Right lobe of liver (tissue), 6 donors: ENCODE measurements at regions not wholly inside any gene's neighbourhood (a gene's known extent, or its start where the extent isn't known, plus 50 kb on each side); places are given as distances from the start of the nearest gene placed in this dataset.

Source experiments
- ATAC-seq, 4 donors: fragments of 200-7000 bp; cut with Tn5 transposase; one replicate each; pipeline ENCODE4 v1.9.1; 2020; ENCODE audit warnings: mild to moderate bottlenecking in 4 of 4, moderate library complexity in 4 of 4
- DNase-seq, 3 donors: peaks; one replicate each; pipeline ENCODE4 v3.0.0-alpha.2; 2020
- H3K27ac ChIP-seq, 3 donors: fragments of 200-600 bp; one replicate each; pipeline ENCODE4 v1.8.0; 2022
- H3K27me3 ChIP-seq, 2 donors: fragments of 200-600 bp; one replicate each; pipeline ENCODE4 v1.8.0; 2022
- H3K36me3 ChIP-seq, 4 donors: fragments of 200-600 bp; sonication (generic) in 1 of 4; one replicate each; pipeline versions ENCODE4 v1.5.1 to v1.8.0; 2017 to 2022; ENCODE audit warnings: control low read depth in 1 of 4
- H3K4me1 ChIP-seq, 4 donors: fragments of 200-600 bp; sonication (generic) in 1 of 4; one replicate each; pipeline versions ENCODE4 v1.5.1 to v1.8.0; 2017 to 2022; ENCODE audit warnings: control low read depth in 1 of 4
- H3K4me3 ChIP-seq, 3 donors: fragments of 200-600 bp; one replicate each; pipeline ENCODE4 v1.8.0; 2022
- H3K9me3 ChIP-seq, 4 donors: fragments of 200-600 bp; sonication (generic) in 1 of 4; one replicate each; pipeline versions ENCODE4 v1.5.1 to v1.8.0; 2017 to 2022; ENCODE audit warnings: control low read depth in 1 of 4
- CTCF ChIP-seq, 4 donors: fragments of 200-600 bp in 3 of 4; fragments of 450-650 bp in 1 of 4; IDR thresholded peaks; one replicate each; pipeline versions ENCODE4 v1.5.1 to v1.8.0; 2016 to 2022; ENCODE audit warnings: antibody characterized with exemption in 4 of 4, mild to moderate bottlenecking in 2 of 4
- POLR2A ChIP-seq: fragments of 450-650 bp; IDR thresholded peaks from one replicate; pipeline ENCODE4 v1.6.1; 2017; ENCODE audit warnings: antibody characterized with exemption, mild to moderate bottlenecking
- WGBS: methylation state at CpG from one replicate; pipeline ENCODE4 v1.1.6; 2018; ENCODE audit warnings: low coverage, low lambda C conversion rate; ENCODE audit not compliant: insufficient coverage; ENCODE audit errors: missing lambda C conversion rate; 5-methylcytosine and 5-hydroxymethylcytosine counted together
- intact Hi-C, 2 donors: fragments of 100-400 bp; cut with DNase I; formaldehyde crosslinking; loops; one replicate each; pipeline versions ENCODE4 v1.11.2 to v1.14.1; 2022
- donor health status: DM: no; HTN: yes; CAD: no.
- donor health status: DM: no; HTN: no; CAD: no.
- donor health status: DM: no; HTN: no; CAD: no.
- donor health status: DM: no; HTN: yes; CAD: no.
- donor health status: DM: no; HTN: yes; CAD: no.

DNA sequence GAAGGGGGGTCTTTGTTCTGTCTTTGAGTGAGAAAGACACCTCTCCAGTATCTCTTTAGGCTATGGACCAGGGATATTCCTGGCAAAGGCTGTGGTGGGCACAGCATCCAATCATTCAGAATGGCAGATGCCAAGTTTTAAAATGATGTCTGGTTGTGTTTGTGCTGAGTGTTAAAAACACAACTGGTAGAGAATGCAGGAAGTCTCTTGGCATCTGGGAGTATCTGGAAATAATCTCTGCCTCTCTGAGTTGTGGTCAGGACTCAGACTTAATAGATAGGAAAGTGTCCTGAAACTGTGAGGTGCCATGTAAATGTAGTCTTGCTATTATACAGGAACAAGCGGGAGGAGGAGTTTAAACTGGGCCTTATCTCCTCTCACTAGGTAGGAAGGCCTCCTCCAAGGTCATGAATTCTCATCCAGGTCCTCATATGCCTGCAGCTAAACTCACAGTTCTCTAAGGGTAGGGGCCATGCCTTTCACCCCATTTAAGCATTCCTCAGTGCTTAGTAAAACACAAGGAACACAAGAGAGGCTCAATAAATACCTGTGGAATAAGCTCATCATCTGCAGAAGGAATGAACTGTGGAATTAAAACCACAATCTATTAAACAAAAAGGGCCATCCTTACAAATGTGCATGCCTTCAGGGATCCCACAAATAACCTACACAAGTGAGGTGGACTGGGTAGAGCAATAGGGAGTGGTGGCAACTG is 317.6 kb downstream of the CBLN1 start:
- H3K27me3 ChIP-seq, result no peaks in the 10 kb centered on the region
- no peaks in the 10 kb centered on the region for H3K4me1 ChIP-seq
- no peak overlapping the region for H3K27ac ChIP-seq
- TF ChIP-seq POLR2A (no peak), CTCF (IDR thresholded peaks at IDR 0.05) (no peak)
- 29% methylated on average over 1 of the region's 1 CpG for WGBS
- H3K36me3 ChIP-seq, result no peaks in the 10 kb centered on the region
- H3K9me3 ChIP-seq, result no peaks in the 10 kb centered on the region
- DNase-seq (no peak), ATAC-seq (no peak)
- no peak overlapping the region for H3K4me3 ChIP-seq
- intact Hi-C loops, result no loop called here

DNA sequence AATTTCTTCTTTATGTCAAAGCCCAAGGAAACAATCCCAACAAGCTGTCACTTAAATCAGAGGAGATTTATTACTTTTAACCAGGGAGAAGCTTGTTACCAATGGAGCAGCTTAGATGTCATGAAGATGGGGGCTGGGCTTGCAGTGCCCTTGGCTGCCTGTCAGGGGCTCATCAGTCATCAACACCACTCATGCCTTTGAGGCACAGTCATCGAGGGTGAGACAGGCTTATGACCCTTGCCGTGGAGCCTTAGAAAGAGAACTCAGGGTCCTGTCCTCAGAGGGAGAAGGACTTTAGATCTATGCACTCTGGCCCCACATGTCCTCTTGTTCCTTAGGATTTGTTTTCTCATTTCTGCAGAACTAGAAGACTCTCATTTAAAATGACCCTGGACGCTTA is 318.3 kb downstream of the CBLN1 start:
- Histone ChIP-seq H3K27me3 (no peaks in the 10 kb centered on the region), H3K4me1 (no peaks in the 10 kb centered on the region), H3K27ac (no peak overlapping the region), H3K4me3 (no peak overlapping the region), H3K9me3 (no peaks in the 10 kb centered on the region), H3K36me3 (no peaks in the 10 kb centered on the region)
- no peak for TF ChIP-seq POLR2A
- TF ChIP-seq CTCF (IDR thresholded peaks at IDR 0.05), result no peak
- no peak for ATAC-seq
- WGBS, result 33% methylated on average over 3 of the region's 3 CpGs
- intact Hi-C loops, result no loop called here
- no peak for DNase-seq

DNA sequence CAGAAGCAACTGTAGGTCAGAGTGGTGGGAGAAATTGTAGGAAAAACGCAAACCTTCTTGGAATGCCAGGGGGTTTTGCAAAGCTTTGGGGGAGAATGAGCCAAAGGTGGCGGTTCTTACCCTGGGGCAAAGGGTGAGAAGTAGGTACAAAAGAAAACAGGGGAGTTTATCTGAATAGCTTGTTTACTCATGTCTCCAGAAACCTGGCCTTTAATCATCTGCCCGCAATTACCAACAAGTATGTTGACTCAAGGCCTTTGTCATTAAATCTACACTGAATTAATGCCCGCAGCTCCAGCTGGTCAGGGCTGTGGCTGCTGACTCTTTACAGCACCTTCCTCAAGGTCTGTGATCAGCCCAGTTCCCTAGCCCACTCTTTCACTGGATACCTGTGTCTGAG is 320.1 kb downstream of the CBLN1 start:
- TF ChIP-seq CTCF (IDR thresholded peaks at IDR 0.05), result no peak
- TF ChIP-seq POLR2A, result no peak
- Histone ChIP-seq H3K4me1 (no peaks in the 10 kb centered on the region), H3K27ac (no peak overlapping the region), H3K9me3 (no peaks in the 10 kb centered on the region), H3K36me3 (no peaks in the 10 kb centered on the region), H3K4me3 (no peak overlapping the region), H3K27me3 (no peaks in the 10 kb centered on the region)
- no peak for ATAC-seq
- WGBS, result 74% methylated on average over 4 of the region's 4 CpGs
- intact Hi-C loops, result no loop called here
- no peak for DNase-seq

- ATAC-seq, result no peak
- Histone ChIP-seq H3K27ac (no peak overlapping the region), H3K9me3 (no peaks in the 10 kb centered on the region), H3K36me3 (no peaks in the 10 kb centered on the region), H3K27me3 (no peaks in the 10 kb centered on the region), H3K4me1 (no peaks in the 10 kb centered on the region), H3K4me3 (no peak overlapping the region)
- no peak for DNase-seq
- intact Hi-C loops, result no loop called here
- TF ChIP-seq CTCF (IDR thresholded peaks at IDR 0.05) (no peak), POLR2A (no peak)
- 63% methylated on average over 5 of the region's 5 CpGs for WGBS
These were observed 320.8 kb downstream of the CBLN1 start for GRCh38 chr16:48960830-48961229.

DNA sequence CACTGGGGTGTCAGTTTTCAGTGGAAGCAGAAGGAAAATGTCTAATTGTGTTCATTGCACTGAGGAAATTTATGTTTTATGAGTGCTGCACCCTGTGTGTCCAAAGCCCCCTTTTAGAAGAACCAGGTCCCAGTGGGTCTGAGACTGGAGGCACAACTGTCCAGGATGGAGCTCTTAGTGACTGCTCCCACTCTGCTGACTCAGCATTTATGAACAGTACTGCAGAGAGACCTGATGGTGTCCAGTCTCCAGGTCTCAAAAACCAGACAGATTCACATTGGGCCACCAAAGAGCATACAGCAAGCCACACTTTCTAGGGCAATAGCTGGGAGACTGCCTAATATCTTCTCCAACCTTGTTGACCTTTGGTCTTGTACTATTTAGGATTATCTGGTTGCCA is 321.9 kb downstream of the CBLN1 start:
- no peaks in the 10 kb centered on the region for H3K9me3 ChIP-seq

More for the DNA sequence above, 321.9 kb downstream of the CBLN1 start:
- no peak for DNase-seq
- Histone ChIP-seq H3K4me3 (no peak overlapping the region), H3K4me1 (no peaks in the 10 kb centered on the region), H3K27ac (no peak overlapping the region), H3K27me3 (no peaks in the 10 kb centered on the region), H3K36me3 (no peaks in the 10 kb centered on the region)
- intact Hi-C loops, result no loop called here
- no peak for ATAC-seq
- TF ChIP-seq POLR2A (no peak), CTCF (IDR thresholded peaks at IDR 0.05) (no peak)
